Neural progenitor cell (in vitro differentiated cells): ENCODE measurements at regions not wholly inside any gene's neighbourhood (a gene's known extent, or its start where the extent isn't known, plus 50 kb on each side); places are given as distances from the start of the nearest gene placed in this dataset.

Experiments used
- CTCF ChIP-seq: fragments of 200-600 bp; sonication (generic); IDR thresholded peaks from 2 replicates; pipeline ENCODE4 v1.5.1; 2017; ENCODE audit warnings: antibody characterized with exemption, mild to moderate bottlenecking
- EZH2phosphoT487 ChIP-seq: fragments of 200-600 bp; sonication (generic); IDR thresholded peaks from 2 replicates; pipeline ENCODE4 v1.6.1; 2017; ENCODE audit warnings: antibody characterized with exemption

GRCh38 chr15:69576035-69576526 lies 123.5 kb downstream of the RPLP1 start:
- TF ChIP-seq CTCF (peak; percentile 67), EZH2phosphoT487 (no peak)
